CD14-positive monocyte (primary cell): ENCODE measurements at regions not wholly inside any gene's neighbourhood (a gene's known extent, or its start where the extent isn't known, plus 50 kb on each side); places are given as distances from the start of the nearest gene placed in this dataset.

Source experiments
- DNase-seq, 3 donors: peaks; one replicate each; pipeline ENCODE4 v3.0.0-alpha.2; 2011 to 2022
- H2AFZ ChIP-seq: 2 replicates; pipeline ENCODE4 v1.6.0; 2012; ENCODE audit warnings: mild to moderate bottlenecking, low read depth, low read length, inconsistent platforms; ENCODE audit not compliant: insufficient read depth, poor library complexity, severe bottlenecking
- H3K27ac ChIP-seq, 2 donors: 1 replicate in 1 of 2; 2 replicates in 1 of 2; pipeline ENCODE4 v1.5.1; 2012 to 2013; ENCODE audit warnings: low read length in 2 of 2, control low read depth in 1 of 2, inconsistent platforms in 1 of 2, low read depth in 1 of 2, mild to moderate bottlenecking in 1 of 2
- H3K27me3 ChIP-seq, 2 donors: one replicate each; pipeline versions ENCODE4 v1.6.0 to v1.6.1; 2011 to 2013; ENCODE audit warnings: low read length in 2 of 2; ENCODE audit not compliant: control insufficient read depth in 2 of 2, insufficient read depth in 2 of 2
- H3K36me3 ChIP-seq, 2 donors: replicated peaks in 1 of 2; 1 replicate in 1 of 2; 2 replicates in 1 of 2; pipeline versions ENCODE4 v1.5.1 to v1.6.1; 2012 to 2013; ENCODE audit warnings: low read length in 2 of 2, control low read depth in 1 of 2, inconsistent platforms in 1 of 2, mild to moderate bottlenecking in 1 of 2; ENCODE audit not compliant: insufficient read depth in 2 of 2, control insufficient read depth in 1 of 2
- H3K4me1 ChIP-seq, 2 donors: 1 replicate in 1 of 2; 2 replicates in 1 of 2; pipeline versions ENCODE4 v1.5.1 to v1.6.1; 2012 to 2013; ENCODE audit warnings: low read length in 2 of 2, control low read depth in 1 of 2, inconsistent platforms in 1 of 2, mild to moderate bottlenecking in 1 of 2, moderate library complexity in 1 of 2; ENCODE audit not compliant: insufficient read depth in 2 of 2, control insufficient read depth in 1 of 2
- H3K4me2 ChIP-seq: replicated peaks from 2 replicates; pipeline ENCODE3; 2012; ENCODE audit warnings: low read length, moderate library complexity, mild to moderate bottlenecking; ENCODE audit not compliant: poor library complexity, severe bottlenecking; ENCODE audit errors: extremely low read depth
- H3K4me3 ChIP-seq, 3 experiments: fragments of 200-600 bp in 1 of 3; sonication (generic) in 1 of 3; replicated peaks in 1 of 3; 1 replicate in 2 of 3; 2 replicates in 1 of 3; pipeline ENCODE4 v1.5.1; 2011 to 2013; ENCODE audit warnings: low read length in 3 of 3, mild to moderate bottlenecking in 3 of 3, control low read depth in 2 of 3, low read depth in 2 of 3, inconsistent platforms in 1 of 3, moderate library complexity in 1 of 3
- H3K79me2 ChIP-seq: 2 replicates; pipeline ENCODE4 v1.6.0; 2012; ENCODE audit warnings: mild to moderate bottlenecking, control low read depth, inconsistent platforms, low read length, moderate library complexity; ENCODE audit not compliant: insufficient read depth
- H3K9ac ChIP-seq: 2 replicates; pipeline ENCODE4 v1.6.0; 2017; ENCODE audit warnings: low read length, mild to moderate bottlenecking; ENCODE audit not compliant: insufficient read depth, poor library complexity, severe bottlenecking
- H3K9me3 ChIP-seq, 2 donors: replicated peaks in 1 of 2; 1 replicate in 1 of 2; 2 replicates in 1 of 2; pipeline versions ENCODE4 v1.5.1 to v1.6.1; 2012 to 2013; ENCODE audit warnings: low read length in 2 of 2, control low read depth in 1 of 2; ENCODE audit not compliant: control insufficient read depth in 1 of 2, insufficient read depth in 1 of 2
- H4K20me1 ChIP-seq: 2 replicates; pipeline ENCODE4 v1.6.0; 2012; ENCODE audit warnings: mild to moderate bottlenecking, low read length, control low read depth, moderate library complexity; ENCODE audit not compliant: insufficient read depth
- H3K27ac Mint-ChIP-seq, 7 donors: one replicate each; pipeline ENCODE4 v1.8.0; 2020; ENCODE audit warnings: mild to moderate bottlenecking in 7 of 7, mixed read lengths in 7 of 7, moderate library complexity in 6 of 7, inconsistent platforms in 2 of 7
- H3K27me3 Mint-ChIP-seq, 3 donors: one replicate each; pipeline ENCODE4 v1.8.0; 2021 to 2022; ENCODE audit warnings: low read depth in 3 of 3, mild to moderate bottlenecking in 3 of 3, mixed read lengths in 3 of 3, moderate library complexity in 3 of 3, inconsistent platforms in 1 of 3
- H3K36me3 Mint-ChIP-seq, 2 donors: one replicate each; pipeline ENCODE4 v1.8.0; 2020; ENCODE audit warnings: mixed read lengths in 2 of 2, inconsistent platforms in 1 of 2, mild to moderate bottlenecking in 1 of 2
- H3K4me1 Mint-ChIP-seq: one replicate; pipeline ENCODE4 v1.8.0; 2020; ENCODE audit warnings: mild to moderate bottlenecking, mixed read lengths
- H3K4me3 Mint-ChIP-seq, 2 donors: one replicate each; pipeline ENCODE4 v1.8.0; 2020; ENCODE audit warnings: mild to moderate bottlenecking in 2 of 2, mixed read lengths in 2 of 2, moderate library complexity in 1 of 2
- H3K9me3 Mint-ChIP-seq, 7 donors: one replicate each; pipeline ENCODE4 v1.8.0; 2020 to 2022; ENCODE audit warnings: mixed read lengths in 7 of 7, mild to moderate bottlenecking in 6 of 7, moderate library complexity in 6 of 7, inconsistent platforms in 2 of 7
- CTCF ChIP-seq: fragments of 200-600 bp; IDR thresholded peaks from one replicate; pipeline ENCODE4 v1.8.0; 2022; ENCODE audit warnings: antibody characterized with exemption, mild to moderate bottlenecking
- WGBS: methylation state at CpG from one replicate; pipeline ENCODE4 v1.1.5; 2013; ENCODE audit warnings: missing lambda C conversion rate; ENCODE audit not compliant: insufficient coverage; 5-methylcytosine and 5-hydroxymethylcytosine counted together
- intact Hi-C, 2 donors: fragments of 100-400 bp; cut with micrococcal nuclease; formaldehyde crosslinking; loops; one replicate each; pipeline versions ENCODE4 v1.15.0 to v1.15.1; 2023

GRCh38 chr5:2603272-2603575, 148.3 kb downstream of the IRX2 start:
- peaks cover 0 to 9% of the 10 kb centered on the region in 2 donors for H3K9me3 ChIP-seq
- 88% methylated on average over 5 of the region's 5 CpGs for WGBS
- Mint-ChIP-seq H3K4me3 (no peak overlapping the region), H3K36me3 (no peaks in the 10 kb centered on the region), H3K27me3 (peaks cover 0 to 3% (median 0%) of the 10 kb centered on the region in 3 donors), H3K4me1 (no peaks in the 10 kb centered on the region), H3K27ac (no peak overlapping the region), H3K9me3 (peaks cover 0 to 9% (median 4%) of the 10 kb centered on the region in 7 donors)
- no peak overlapping the region for H3K9ac ChIP-seq
- no peak overlapping the region for H3K4me3 ChIP-seq
- no peak overlapping the region for H3K4me2 ChIP-seq
- no peak for TF ChIP-seq CTCF
- no peak overlapping the region for H3K27ac ChIP-seq
- DNase-seq, result no peak
- H2AFZ ChIP-seq, result no peak overlapping the region
- intact Hi-C loops, result no loop called here
- H3K4me1 ChIP-seq, result no peaks in the 10 kb centered on the region
- no peaks in the 10 kb centered on the region for H3K27me3 ChIP-seq
- no peaks in the 10 kb centered on the region for H3K36me3 ChIP-seq
- no peaks in the 10 kb centered on the region for H3K79me2 ChIP-seq
- no peaks in the 10 kb centered on the region for H4K20me1 ChIP-seq

- no peaks in the 10 kb centered on the region for H3K4me1 Mint-ChIP-seq
- no peaks in the 10 kb centered on the region for H3K36me3 ChIP-seq
- H3K27me3 ChIP-seq, result no peaks in the 10 kb centered on the region
- intact Hi-C loops, result no loop called here
- H3K27ac Mint-ChIP-seq, result no peak overlapping the region
- no peak overlapping the region for H2AFZ ChIP-seq
- no peaks in the 10 kb centered on the region for H3K36me3 Mint-ChIP-seq
- no peaks in the 10 kb centered on the region for H3K4me1 ChIP-seq
- H3K9me3 Mint-ChIP-seq, result peaks cover 0 to 9% (median 3%) of the 10 kb centered on the region in 7 donors
- H3K9me3 ChIP-seq, result peaks cover 0 to 9% of the 10 kb centered on the region in 2 donors
- no peak overlapping the region for H3K4me2 ChIP-seq
- TF ChIP-seq CTCF, result no peak
- H3K4me3 ChIP-seq, result no peak overlapping the region
- H3K4me3 Mint-ChIP-seq, result no peak overlapping the region
- no peaks in the 10 kb centered on the region for H3K79me2 ChIP-seq
- H3K27me3 Mint-ChIP-seq, result peaks cover 0 to 3% (median 0%) of the 10 kb centered on the region in 3 donors
- no peaks in the 10 kb centered on the region for H4K20me1 ChIP-seq
- 77% methylated on average over 3 of the region's 7 CpGs for WGBS
- no peak for DNase-seq
- no peak overlapping the region for H3K9ac ChIP-seq
- no peak overlapping the region for H3K27ac ChIP-seq
Observed at GRCh38 chr5:2602451-2603271, 148.8 kb downstream of the IRX2 start.
